WTC11 (cell line): ENCODE measurements at regions not wholly inside any gene's neighbourhood (a gene's known extent, or its start where the extent isn't known, plus 50 kb on each side); places are given as distances from the start of the nearest gene placed in this dataset.

ENCODE experiments used
- ATAC-seq: fragments of 200-7000 bp; cut with Tn5 transposase; 2 replicates; pipeline ENCODE4 v1.10.0; 2021; ENCODE audit warnings: mild to moderate bottlenecking, moderate library complexity
- CTCF ChIA-PET: fragments of 300-600 bp; sonication (Branson Sonifier 250); formaldehyde crosslinking; loops from one replicate; lab custom pipeline; 2021; ENCODE audit warnings: antibody characterized with exemption; lab: Charles Lee
- POLR2A ChIA-PET: fragments of 350-600 bp; sonication (Branson Sonifier 250); formaldehyde crosslinking; loops from one replicate; lab custom pipeline; 2021; ENCODE audit warnings: antibody characterized with exemption; lab: Charles Lee
- DNase-seq: peaks from one replicate; pipeline ENCODE4 v3.0.0; 2021; ENCODE audit warnings: low spot score
- H3K27ac Mint-ChIP-seq: 2 replicates; pipeline ENCODE4 v1.8.0; 2021; ENCODE audit warnings: mixed read lengths
- H3K27me3 Mint-ChIP-seq: 2 replicates; pipeline ENCODE4 v1.8.0; 2021; ENCODE audit warnings: low read depth, mild to moderate bottlenecking, moderate library complexity, mixed read lengths
- H3K36me3 Mint-ChIP-seq: 2 replicates; pipeline ENCODE4 v1.8.0; 2021; ENCODE audit warnings: mixed read lengths
- H3K4me1 Mint-ChIP-seq: 2 replicates; pipeline ENCODE4 v1.8.0; 2022; ENCODE audit warnings: mixed read lengths
- H3K4me3 Mint-ChIP-seq: 2 replicates; pipeline ENCODE4 v1.8.0; 2021; ENCODE audit warnings: mild to moderate bottlenecking, moderate library complexity, mixed read lengths
- H3K9me3 Mint-ChIP-seq: 2 replicates; pipeline ENCODE4 v1.8.0; 2021; ENCODE audit warnings: mixed read lengths
- ATF6 ChIP-seq: sonication (generic); formaldehyde crosslinking; IDR thresholded peaks from 2 replicates; pipeline ENCODE4 v1.8.1; 2023; ENCODE audit warnings: mild to moderate bottlenecking, missing genetic modification reagents
- E2F1 ChIP-seq: sonication (generic); formaldehyde crosslinking; IDR thresholded peaks from 2 replicates; pipeline ENCODE4 v1.8.0; 2022; ENCODE audit warnings: mild to moderate bottlenecking, missing genetic modification reagents
- GABPB1 ChIP-seq: sonication (generic); formaldehyde crosslinking; IDR thresholded peaks from 2 replicates; pipeline ENCODE4 v1.8.1; 2023; ENCODE audit warnings: mild to moderate bottlenecking, missing genetic modification reagents
- HMGA2 ChIP-seq: fragments of 250-450 bp; sonication (Bioruptor Pico); IDR thresholded peaks from 2 replicates; pipeline ENCODE4 v1.4.0; 2021; ENCODE audit warnings: mild to moderate bottlenecking, moderate library complexity
- HMGXB4 ChIP-seq: sonication (generic); formaldehyde crosslinking; IDR thresholded peaks from 2 replicates; pipeline ENCODE4 v1.8.1; 2023; ENCODE audit warnings: mild to moderate bottlenecking, moderate library complexity, missing genetic modification reagents
- JAZF1 ChIP-seq: fragments of 250-450 bp; sonication (Bioruptor Pico); IDR thresholded peaks from 2 replicates; pipeline ENCODE4 v1.9.0; 2021; ENCODE audit warnings: moderate library complexity, mild to moderate bottlenecking, inconsistent platforms
- JUN ChIP-seq: sonication (generic); formaldehyde crosslinking; IDR thresholded peaks from 2 replicates; pipeline ENCODE4 v1.8.0; 2023; ENCODE audit warnings: mild to moderate bottlenecking, missing genetic modification reagents
- MXD4 ChIP-seq: fragments of 250-450 bp; sonication (Bioruptor Pico); IDR thresholded peaks from 2 replicates; pipeline ENCODE4 v1.8.0; 2021; ENCODE audit warnings: mild to moderate bottlenecking, moderate library complexity, borderline replicate concordance
- NR2C2 ChIP-seq: sonication (generic); formaldehyde crosslinking; IDR thresholded peaks from 2 replicates; pipeline ENCODE4 v1.8.0; 2022; ENCODE audit warnings: mild to moderate bottlenecking, missing genetic modification reagents
- RORB ChIP-seq: fragments of 250-450 bp; sonication (Bioruptor Pico); IDR thresholded peaks from 2 replicates; pipeline ENCODE4 v1.9.0; 2021; ENCODE audit warnings: mild to moderate bottlenecking
- SMAD3 ChIP-seq: sonication (generic); formaldehyde crosslinking; IDR thresholded peaks from 2 replicates; pipeline ENCODE4 v1.8.0; 2022; ENCODE audit warnings: missing genetic modification reagents, mild to moderate bottlenecking, borderline replicate concordance
- SMAD4 ChIP-seq: sonication (generic); formaldehyde crosslinking; IDR thresholded peaks from 2 replicates; pipeline ENCODE4 v1.8.0; 2022; ENCODE audit warnings: mild to moderate bottlenecking, missing genetic modification reagents
- SOX15 ChIP-seq: fragments of 250-450 bp; sonication (Bioruptor Pico); IDR thresholded peaks from 2 replicates; pipeline ENCODE4 v1.9.0; 2021; ENCODE audit warnings: mild to moderate bottlenecking
- SP1 ChIP-seq: sonication (generic); formaldehyde crosslinking; conservative IDR thresholded peaks from 2 replicates; pipeline ENCODE4 v1.8.1; 2022; ENCODE audit warnings: missing genetic modification reagents
- TEAD1 ChIP-seq: sonication (generic); formaldehyde crosslinking; IDR thresholded peaks from 2 replicates; pipeline ENCODE4 v1.8.0; 2022; ENCODE audit warnings: mild to moderate bottlenecking, missing genetic modification reagents
- TEAD4 ChIP-seq: sonication (generic); formaldehyde crosslinking; IDR thresholded peaks from 2 replicates; pipeline ENCODE4 v1.8.0; 2022; ENCODE audit warnings: mild to moderate bottlenecking, missing genetic modification reagents
- TP53 ChIP-seq: sonication (generic); formaldehyde crosslinking; IDR thresholded peaks from 2 replicates; pipeline ENCODE4 v1.8.1; 2023; ENCODE audit warnings: mild to moderate bottlenecking, missing genetic modification reagents
- ZBTB21 ChIP-seq: sonication (generic); formaldehyde crosslinking; IDR thresholded peaks from 2 replicates; pipeline ENCODE4 v1.8.1; 2023; ENCODE audit warnings: mild to moderate bottlenecking, missing genetic modification reagents, borderline replicate concordance
- ZBTB43 ChIP-seq: sonication (generic); formaldehyde crosslinking; IDR thresholded peaks from 2 replicates; pipeline ENCODE4 v1.8.1; 2023; ENCODE audit warnings: mild to moderate bottlenecking, missing genetic modification reagents
- ZNF263 ChIP-seq: sonication (generic); formaldehyde crosslinking; IDR thresholded peaks from 2 replicates; pipeline ENCODE4 v1.8.1; 2022; ENCODE audit warnings: low read depth, mild to moderate bottlenecking, moderate library complexity, missing genetic modification reagents
- ZNF317 ChIP-seq: sonication (generic); formaldehyde crosslinking; IDR thresholded peaks from 2 replicates; pipeline ENCODE4 v1.8.1; 2023; ENCODE audit warnings: low read depth, mild to moderate bottlenecking, moderate library complexity, missing genetic modification reagents, borderline replicate concordance
- ZNF425 ChIP-seq: fragments of 250-450 bp; sonication (Bioruptor Pico); conservative IDR thresholded peaks from 2 replicates; pipeline ENCODE4 v1.9.0; 2021; ENCODE audit warnings: mild to moderate bottlenecking
- TF ChIP-seq, protein P1 (sequence below): sonication (generic); formaldehyde crosslinking; IDR thresholded peaks from 2 replicates; pipeline ENCODE4 v1.8.1; 2022; ENCODE audit warnings: mild to moderate bottlenecking, missing genetic modification reagents, moderate library complexity, borderline replicate concordance
- TF ChIP-seq, protein P2 (sequence below): sonication (generic); formaldehyde crosslinking; IDR thresholded peaks from 2 replicates; pipeline ENCODE4 v1.8.1; 2022; ENCODE audit warnings: mild to moderate bottlenecking, moderate library complexity, missing genetic modification reagents

GRCh38 chr6:47400581-47400980 is 77.0 kb upstream of the CD2AP start:
- CTCF ChIA-PET: no interaction called here
- Mint-ChIP-seq H3K36me3 (no peaks in the 10 kb centered on the region), H3K4me1 (peaks cover 15% of the 10 kb centered on the region), H3K4me3 (no peak overlapping the region), H3K9me3 (no peaks in the 10 kb centered on the region), H3K27ac (no peak overlapping the region), H3K27me3 (no peaks in the 10 kb centered on the region; the same call in 1 of the 2 replicates)
- ATAC-seq (no peak), DNase-seq (no peak)
- TF ChIP-seq HMGA2 (CRISPR knock-in tag): no peak
- no peak for TF ChIP-seq JAZF1 (CRISPR knock-in tag)
- TF ChIP-seq ZBTB21 (CRISPR knock-in tag): no peak
- TF ChIP-seq TP53 (CRISPR knock-in tag): no peak
- no peak for TF ChIP-seq GABPB1 (CRISPR knock-in tag)
- TF ChIP-seq SMAD4: no peak
- no peak for TF ChIP-seq ZBTB43
- no peak for TF ChIP-seq TEAD1 (CRISPR knock-in tag)
- no peak for TF ChIP-seq ZNF317 (CRISPR knock-in tag)
- TF ChIP-seq HMGXB4 (CRISPR knock-in tag): no peak
- no peak for TF ChIP-seq JUN (CRISPR knock-in tag)
- POLR2A ChIA-PET: no interaction called here

DNA sequence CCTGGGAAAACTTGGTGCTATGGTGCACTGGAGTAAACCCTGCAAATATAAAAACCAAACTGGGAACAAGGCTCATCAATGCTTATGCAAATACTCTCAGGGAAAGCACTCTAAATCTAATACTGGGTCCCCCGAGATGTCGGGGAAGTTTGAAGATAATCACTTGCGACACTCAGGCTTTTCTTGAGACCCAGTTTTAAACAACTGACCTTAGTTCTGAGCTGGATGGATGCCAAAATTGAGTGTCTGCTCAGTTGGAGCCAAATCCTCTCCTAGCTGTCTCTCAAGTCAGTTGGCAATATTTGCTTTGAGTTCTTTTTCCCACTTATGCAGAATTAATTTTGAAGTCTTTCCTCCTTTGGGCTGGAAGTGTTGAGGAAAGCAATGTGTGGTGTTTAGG is 75.5 kb upstream of the CD2AP start:
- H3K4me3 Mint-ChIP-seq: no peak overlapping the region
- H3K4me1 Mint-ChIP-seq: peaks cover 18% of the 10 kb centered on the region
- ChIA-PET CTCF (no interaction called here), POLR2A (no interaction called here)
- no peak overlapping the region for H3K27ac Mint-ChIP-seq
- ATAC-seq: no peak
- H3K27me3 Mint-ChIP-seq: no peaks in the 10 kb centered on the region; the same call in 1 of the 2 replicates
- no peak for DNase-seq
- no peaks in the 10 kb centered on the region for H3K9me3 Mint-ChIP-seq
- no peak for TF ChIP-seq SOX15
- TF ChIP-seq TEAD1 (CRISPR knock-in tag): no peak
- TF ChIP-seq NR2C2 (CRISPR knock-in tag): no peak
- TF ChIP-seq ZNF263 (CRISPR knock-in tag): no peak
- no peak for TF ChIP-seq SMAD3 (CRISPR knock-in tag)
- no peak for TF ChIP-seq TEAD4 (CRISPR knock-in tag)
- no peak for TF ChIP-seq RORB
- TF ChIP-seq, protein P1, sequence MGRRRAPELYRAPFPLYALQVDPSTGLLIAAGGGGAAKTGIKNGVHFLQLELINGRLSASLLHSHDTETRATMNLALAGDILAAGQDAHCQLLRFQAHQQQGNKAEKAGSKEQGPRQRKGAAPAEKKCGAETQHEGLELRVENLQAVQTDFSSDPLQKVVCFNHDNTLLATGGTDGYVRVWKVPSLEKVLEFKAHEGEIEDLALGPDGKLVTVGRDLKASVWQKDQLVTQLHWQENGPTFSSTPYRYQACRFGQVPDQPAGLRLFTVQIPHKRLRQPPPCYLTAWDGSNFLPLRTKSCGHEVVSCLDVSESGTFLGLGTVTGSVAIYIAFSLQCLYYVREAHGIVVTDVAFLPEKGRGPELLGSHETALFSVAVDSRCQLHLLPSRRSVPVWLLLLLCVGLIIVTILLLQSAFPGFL: no peak
- TF ChIP-seq, protein P2, sequence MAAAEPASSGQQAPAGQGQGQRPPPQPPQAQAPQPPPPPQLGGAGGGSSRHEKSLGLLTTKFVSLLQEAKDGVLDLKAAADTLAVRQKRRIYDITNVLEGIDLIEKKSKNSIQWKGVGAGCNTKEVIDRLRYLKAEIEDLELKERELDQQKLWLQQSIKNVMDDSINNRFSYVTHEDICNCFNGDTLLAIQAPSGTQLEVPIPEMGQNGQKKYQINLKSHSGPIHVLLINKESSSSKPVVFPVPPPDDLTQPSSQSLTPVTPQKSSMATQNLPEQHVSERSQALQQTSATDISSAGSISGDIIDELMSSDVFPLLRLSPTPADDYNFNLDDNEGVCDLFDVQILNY (CRISPR knock-in tag): no peak
- no peaks in the 10 kb centered on the region for H3K36me3 Mint-ChIP-seq

- H3K36me3 Mint-ChIP-seq: no peaks in the 10 kb centered on the region
- POLR2A ChIA-PET: no interaction called here
- CTCF ChIA-PET: no interaction called here
- H3K27me3 Mint-ChIP-seq: no peaks in the 10 kb centered on the region; the same call in 1 of the 2 replicates
- no peak for DNase-seq
- H3K27ac Mint-ChIP-seq: no peak overlapping the region
- ATAC-seq: no peak
- peaks cover 18% of the 10 kb centered on the region for H3K4me1 Mint-ChIP-seq
- H3K9me3 Mint-ChIP-seq: no peaks in the 10 kb centered on the region
- H3K4me3 Mint-ChIP-seq: no peak overlapping the region
- TF ChIP-seq NR2C2 (CRISPR knock-in tag) (no peak), MXD4 (CRISPR knock-in tag) (no peak), ZNF263 (CRISPR knock-in tag) (no peak), ZNF425 (no peak), SP1 (no peak), E2F1 (no peak), ATF6 (no peak)
Measured at GRCh38 chr6:47403056-47403455, 74.5 kb upstream of the CD2AP start.
